ENCODE measurements at regions not wholly inside any gene's neighbourhood (a gene's known extent, or its start where the extent isn't known, plus 50 kb on each side); places are given as distances from the start of the nearest gene placed in this dataset.

DNA sequence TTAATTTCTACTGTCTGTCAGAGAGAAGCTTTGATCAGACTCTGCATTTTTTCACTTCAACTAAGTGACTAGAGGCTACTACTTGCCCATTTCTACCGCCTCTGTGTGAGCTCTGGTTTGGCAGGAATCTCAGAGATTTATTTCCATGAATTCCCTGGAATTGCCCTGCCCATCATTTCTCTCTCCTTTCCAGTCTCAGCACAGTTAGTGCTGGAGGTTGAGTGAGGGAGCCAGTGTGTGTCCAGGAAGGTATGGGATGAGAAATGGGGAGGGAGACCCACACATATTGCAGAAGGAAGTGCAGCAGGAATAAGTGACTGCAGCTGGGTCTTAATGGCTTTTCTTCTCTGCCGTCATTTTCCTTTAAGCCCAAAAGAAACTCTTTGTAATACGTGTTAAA, 443.1 kb upstream of the ZNF462 start:
- Mint-ChIP-seq H3K4me3 (no peak overlapping the region), H3K36me3 (no peaks in the 10 kb centered on the region), H3K27me3 (no peaks in the 10 kb centered on the region), H3K4me1 (no peaks in the 10 kb centered on the region), H3K9me3 (peaks cover 0 to 11% (median 3%) of the 10 kb centered on the region in 7 donors), H3K27ac (no peak overlapping the region)
- Histone ChIP-seq H3K4me1 (ENCODE audit: control insufficient read depth, insufficient read depth, low read length, poor library complexity, severe bottlenecking) (no peaks in the 10 kb centered on the region), H3K9me3 (ENCODE audit: control insufficient read depth in 2 of 2, low read length in 2 of 2) (no peaks in the 10 kb centered on the region), H3K36me3 (ENCODE audit: control insufficient read depth, insufficient read depth, low read length) (no peaks in the 10 kb centered on the region), H3K27me3 (ENCODE audit: control insufficient read depth, insufficient read depth, low read length) (no peaks in the 10 kb centered on the region), H3K27ac (ENCODE audit: insufficient read depth, low read length, poor library complexity, severe bottlenecking) (no peak overlapping the region), H3K4me3 (ENCODE audit: low read depth, low read length) (no peak overlapping the region)
- DNase-seq (no peak), ATAC-seq (ENCODE audit: low read depth in 2 of 2) (no peak)

DNA sequence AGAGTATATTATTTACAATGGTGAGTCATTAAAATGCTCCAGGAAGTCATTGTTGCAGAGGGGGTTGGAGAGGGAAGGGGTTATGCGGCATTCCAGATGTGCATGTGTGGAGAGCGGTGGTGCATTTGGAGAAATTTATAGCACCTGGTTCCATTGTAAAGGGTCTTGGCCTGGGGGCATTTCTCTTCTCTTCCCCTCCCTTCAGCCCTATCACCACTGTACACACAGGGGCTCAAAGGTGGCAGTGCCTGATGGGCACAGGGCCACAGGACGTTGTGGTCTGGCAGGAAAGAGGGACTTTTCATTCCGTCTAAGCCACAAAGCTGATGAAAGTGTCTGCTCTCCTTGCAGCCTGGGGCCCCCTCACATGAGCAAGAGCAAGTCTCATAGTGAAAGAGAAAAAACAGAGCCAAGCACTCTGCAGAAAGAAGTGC, 442.4 kb upstream of the ZNF462 start:
- H3K27ac ChIP-seq (ENCODE audit: insufficient read depth, low read length, poor library complexity, severe bottlenecking) = no peak overlapping the region
- peaks cover 0 to 15% (median 3%) of the 10 kb centered on the region in 7 donors for H3K9me3 Mint-ChIP-seq
- no peaks in the 10 kb centered on the region for H3K4me1 Mint-ChIP-seq
- no peak overlapping the region for H3K4me3 Mint-ChIP-seq
- no peaks in the 10 kb centered on the region for H3K27me3 ChIP-seq (ENCODE audit: control insufficient read depth, insufficient read depth, low read length)
- no peak overlapping the region for H3K4me3 ChIP-seq (ENCODE audit: low read depth, low read length)
- ATAC-seq (ENCODE audit: low read depth in 2 of 2) (no peak), DNase-seq (no peak)
- no peaks in the 10 kb centered on the region for H3K36me3 ChIP-seq (ENCODE audit: control insufficient read depth, insufficient read depth, low read length)
- no peak overlapping the region for H3K27ac Mint-ChIP-seq
- no peaks in the 10 kb centered on the region for H3K9me3 ChIP-seq (ENCODE audit: control insufficient read depth in 2 of 2, low read length in 2 of 2)
- H3K27me3 Mint-ChIP-seq = no peaks in the 10 kb centered on the region
- no peaks in the 10 kb centered on the region for H3K4me1 ChIP-seq (ENCODE audit: control insufficient read depth, insufficient read depth, low read length, poor library complexity, severe bottlenecking)
- no peaks in the 10 kb centered on the region for H3K36me3 Mint-ChIP-seq

GRCh38 chr9:106421772-106422171, 441.2 kb upstream of the ZNF462 start:
- Mint-ChIP-seq H3K27ac (no peak overlapping the region), H3K4me3 (no peak overlapping the region), H3K9me3 (peaks cover 0 to 13% (median 6%) of the 10 kb centered on the region in 7 donors), H3K27me3 (no peaks in the 10 kb centered on the region), H3K36me3 (no peaks in the 10 kb centered on the region), H3K4me1 (no peaks in the 10 kb centered on the region)
- Histone ChIP-seq H3K9me3 (ENCODE audit: control insufficient read depth in 2 of 2, low read length in 2 of 2) (no peaks in the 10 kb centered on the region), H3K4me3 (ENCODE audit: low read depth, low read length) (no peak overlapping the region), H3K27me3 (ENCODE audit: control insufficient read depth, insufficient read depth, low read length) (no peaks in the 10 kb centered on the region), H3K27ac (ENCODE audit: insufficient read depth, low read length, poor library complexity, severe bottlenecking) (no peak overlapping the region), H3K4me1 (ENCODE audit: control insufficient read depth, insufficient read depth, low read length, poor library complexity, severe bottlenecking) (no peaks in the 10 kb centered on the region), H3K36me3 (ENCODE audit: control insufficient read depth, insufficient read depth, low read length) (no peaks in the 10 kb centered on the region)
- no peak for DNase-seq
- no peak for ATAC-seq (ENCODE audit: low read depth in 2 of 2)

GRCh38 chr9:106423575-106423974, 439.4 kb upstream of the ZNF462 start:
- Mint-ChIP-seq H3K27ac (no peak overlapping the region), H3K9me3 (peaks cover 0 to 13% (median 6%) of the 10 kb centered on the region in 7 donors), H3K4me3 (no peak overlapping the region), H3K4me1 (no peaks in the 10 kb centered on the region), H3K27me3 (no peaks in the 10 kb centered on the region), H3K36me3 (no peaks in the 10 kb centered on the region)
- Histone ChIP-seq H3K27me3 (ENCODE audit: control insufficient read depth, insufficient read depth, low read length) (no peaks in the 10 kb centered on the region), H3K4me3 (ENCODE audit: low read depth, low read length) (no peak overlapping the region), H3K9me3 (ENCODE audit: control insufficient read depth in 2 of 2, low read length in 2 of 2) (no peaks in the 10 kb centered on the region), H3K4me1 (ENCODE audit: control insufficient read depth, insufficient read depth, low read length, poor library complexity, severe bottlenecking) (no peaks in the 10 kb centered on the region), H3K36me3 (ENCODE audit: control insufficient read depth, insufficient read depth, low read length) (no peaks in the 10 kb centered on the region), H3K27ac (ENCODE audit: insufficient read depth, low read length, poor library complexity, severe bottlenecking) (no peak overlapping the region)
- ATAC-seq (ENCODE audit: low read depth in 2 of 2) = no peak
- DNase-seq = no peak

DNA sequence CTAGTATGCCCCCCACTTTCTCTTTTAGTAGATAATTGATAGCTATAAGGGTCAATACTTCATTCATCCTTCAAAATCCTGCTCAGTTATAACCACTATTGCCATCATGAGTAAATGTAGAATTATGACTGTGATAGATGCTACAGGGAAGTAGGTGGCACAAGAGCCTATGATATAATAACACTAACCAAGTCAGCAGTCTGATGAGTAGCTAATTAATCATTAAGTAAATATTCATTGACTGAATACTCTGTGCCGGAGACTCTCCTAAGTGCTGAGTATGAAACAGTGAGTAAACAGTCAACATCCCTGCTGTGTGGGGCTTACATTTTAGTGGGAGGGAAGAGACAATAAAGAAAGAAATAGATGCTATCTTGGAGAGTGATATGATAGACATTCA, 430.3 kb upstream of the ZNF462 start:
- Mint-ChIP-seq H3K27ac (no peak overlapping the region), H3K36me3 (no peaks in the 10 kb centered on the region), H3K27me3 (no peaks in the 10 kb centered on the region), H3K4me1 (no peaks in the 10 kb centered on the region), H3K9me3 (peaks cover 0 to 16% (median 6%) of the 10 kb centered on the region in 7 donors), H3K4me3 (no peak overlapping the region)
- Histone ChIP-seq H3K4me3 (ENCODE audit: low read depth, low read length) (no peak overlapping the region), H3K27me3 (ENCODE audit: control insufficient read depth, insufficient read depth, low read length) (no peaks in the 10 kb centered on the region), H3K36me3 (ENCODE audit: control insufficient read depth, insufficient read depth, low read length) (no peaks in the 10 kb centered on the region), H3K27ac (ENCODE audit: insufficient read depth, low read length, poor library complexity, severe bottlenecking) (no peak overlapping the region), H3K4me1 (ENCODE audit: control insufficient read depth, insufficient read depth, low read length, poor library complexity, severe bottlenecking) (no peaks in the 10 kb centered on the region), H3K9me3 (ENCODE audit: control insufficient read depth in 2 of 2, low read length in 2 of 2) (no peaks in the 10 kb centered on the region)
- no peak for ATAC-seq (ENCODE audit: low read depth in 2 of 2)
- DNase-seq = no peak

DNA sequence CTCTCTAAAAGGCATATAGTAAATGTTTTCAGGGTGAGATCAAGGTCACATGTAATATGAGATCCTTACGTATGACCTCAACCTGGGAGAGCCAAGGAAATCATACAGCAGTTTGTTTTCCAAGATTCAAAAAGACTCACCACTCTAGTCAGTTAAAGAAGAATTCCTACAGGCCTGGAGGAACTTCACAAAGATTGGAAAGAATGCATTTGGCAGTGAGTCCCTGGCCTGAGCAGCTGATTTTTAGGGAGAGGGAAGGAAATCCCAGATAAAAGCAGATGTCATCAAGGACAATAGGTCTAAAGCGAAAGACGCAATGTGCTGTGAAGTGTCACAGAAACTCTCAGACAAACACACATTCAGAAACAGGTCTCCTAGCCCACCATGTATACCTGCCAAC, 424.0 kb upstream of the ZNF462 start:
- Histone ChIP-seq H3K4me3 (ENCODE audit: low read depth, low read length) (no peak overlapping the region), H3K4me1 (ENCODE audit: control insufficient read depth, insufficient read depth, low read length, poor library complexity, severe bottlenecking) (no peaks in the 10 kb centered on the region), H3K9me3 (ENCODE audit: control insufficient read depth in 2 of 2, low read length in 2 of 2) (peaks cover 0 to 2% of the 10 kb centered on the region in 2 experiments), H3K36me3 (ENCODE audit: control insufficient read depth, insufficient read depth, low read length) (no peaks in the 10 kb centered on the region), H3K27ac (ENCODE audit: insufficient read depth, low read length, poor library complexity, severe bottlenecking) (no peak overlapping the region), H3K27me3 (ENCODE audit: control insufficient read depth, insufficient read depth, low read length) (no peaks in the 10 kb centered on the region)
- H3K4me1 Mint-ChIP-seq = no peaks in the 10 kb centered on the region
- no peaks in the 10 kb centered on the region for H3K27me3 Mint-ChIP-seq
- no peak overlapping the region for H3K4me3 Mint-ChIP-seq
- no peak for ATAC-seq (ENCODE audit: low read depth in 2 of 2)
- DNase-seq = no peak
- peaks cover 0 to 13% (median 6%) of the 10 kb centered on the region in 7 donors for H3K9me3 Mint-ChIP-seq
- no peaks in the 10 kb centered on the region for H3K36me3 Mint-ChIP-seq
- H3K27ac Mint-ChIP-seq = no peak overlapping the region

GRCh38 chr9:106441283-106441682, 421.7 kb upstream of the ZNF462 start:
- no peaks in the 10 kb centered on the region for H3K4me1 ChIP-seq (ENCODE audit: control insufficient read depth, insufficient read depth, low read length, poor library complexity, severe bottlenecking)
- no peaks in the 10 kb centered on the region for H3K36me3 ChIP-seq (ENCODE audit: control insufficient read depth, insufficient read depth, low read length)
- no peak for DNase-seq
- H3K27ac Mint-ChIP-seq = no peak overlapping the region
- no peak overlapping the region for H3K4me3 ChIP-seq (ENCODE audit: low read depth, low read length)
- H3K4me1 Mint-ChIP-seq = no peaks in the 10 kb centered on the region
- no peaks in the 10 kb centered on the region for H3K27me3 Mint-ChIP-seq
- H3K27me3 ChIP-seq (ENCODE audit: control insufficient read depth, insufficient read depth, low read length) = no peaks in the 10 kb centered on the region
- peaks cover 0 to 15% (median 6%) of the 10 kb centered on the region in 7 donors for H3K9me3 Mint-ChIP-seq
- H3K4me3 Mint-ChIP-seq = no peak overlapping the region
- ATAC-seq (ENCODE audit: low read depth in 2 of 2) = no peak
- no peak overlapping the region for H3K27ac ChIP-seq (ENCODE audit: insufficient read depth, low read length, poor library complexity, severe bottlenecking)
- H3K9me3 ChIP-seq (ENCODE audit: control insufficient read depth in 2 of 2, low read length in 2 of 2) = peaks cover 0 to 2% of the 10 kb centered on the region in 2 experiments
- no peaks in the 10 kb centered on the region for H3K36me3 Mint-ChIP-seq

- ATAC-seq (ENCODE audit: low read depth in 2 of 2) = no peak
- H3K27ac Mint-ChIP-seq = no peak overlapping the region
Observed at GRCh38 chr9:106443520-106443919, 419.4 kb upstream of the ZNF462 start.

More at GRCh38 chr9:106443520-106443919, 419.4 kb upstream of the ZNF462 start:
- Mint-ChIP-seq H3K36me3 (no peaks in the 10 kb centered on the region), H3K9me3 (peaks cover 1 to 15% (median 10%) of the 10 kb centered on the region in 7 donors), H3K4me3 (no peak overlapping the region), H3K27me3 (no peaks in the 10 kb centered on the region), H3K4me1 (no peaks in the 10 kb centered on the region)
- H3K27me3 ChIP-seq (ENCODE audit: control insufficient read depth, insufficient read depth, low read length) = no peaks in the 10 kb centered on the region
- no peak overlapping the region for H3K4me3 ChIP-seq (ENCODE audit: low read depth, low read length)
- H3K4me1 ChIP-seq (ENCODE audit: control insufficient read depth, insufficient read depth, low read length, poor library complexity, severe bottlenecking) = no peaks in the 10 kb centered on the region
- no peak overlapping the region for H3K27ac ChIP-seq (ENCODE audit: insufficient read depth, low read length, poor library complexity, severe bottlenecking)
- DNase-seq = no peak
- no peaks in the 10 kb centered on the region for H3K36me3 ChIP-seq (ENCODE audit: control insufficient read depth, insufficient read depth, low read length)
- peaks cover 0 to 2% of the 10 kb centered on the region in 2 experiments for H3K9me3 ChIP-seq (ENCODE audit: control insufficient read depth in 2 of 2, low read length in 2 of 2)
